H1 (cell line): ENCODE measurements at regions not wholly inside any gene's neighbourhood (a gene's known extent, or its start where the extent isn't known, plus 50 kb on each side); places are given as distances from the start of the nearest gene placed in this dataset.

Source experiments
- NRF1 ChIP-seq: IDR thresholded peaks from 2 replicates; pipeline ENCODE4 v1.6.1; 2011; ENCODE audit warnings: mild to moderate bottlenecking, low read depth, low read length, improper control_type of control experiment
- POLR2AphosphoS5 ChIP-seq: IDR thresholded peaks from 2 replicates; pipeline ENCODE4 v1.6.1; 2011; ENCODE audit warnings: low read depth, low read length
- SUZ12 ChIP-seq: fragments of 200-600 bp; sonication (generic); IDR thresholded peaks from 2 replicates; pipeline ENCODE4 v1.6.1; 2012; ENCODE audit warnings: mild to moderate bottlenecking, inconsistent platforms, low read length, moderate library complexity, mixed read lengths
- TAF1 ChIP-seq: IDR thresholded peaks from 2 replicates; pipeline ENCODE4 v1.6.1; 2011; ENCODE audit warnings: mild to moderate bottlenecking, low read depth, low read length
- TAF7 ChIP-seq: optimal IDR thresholded peaks from 2 replicates; pipeline ENCODE3; 2011; ENCODE audit warnings: low read depth, mild to moderate bottlenecking, inconsistent platforms, low read length, moderate library complexity, borderline replicate concordance
- TF ChIP-seq, protein P1 (sequence below), 3 experiments: IDR thresholded peaks; 1 replicate in 2 of 3; 2 replicates in 1 of 3; pipeline versions ENCODE4 v1.5.1 to v1.6.1; 2011; ENCODE audit warnings: low read length in 3 of 3, mild to moderate bottlenecking in 3 of 3, inconsistent platforms in 2 of 3, low read depth in 1 of 3, moderate library complexity in 1 of 3; ENCODE audit not compliant: insufficient read depth in 1 of 3; ENCODE audit errors: control extremely low read depth in 1 of 3

DNA sequence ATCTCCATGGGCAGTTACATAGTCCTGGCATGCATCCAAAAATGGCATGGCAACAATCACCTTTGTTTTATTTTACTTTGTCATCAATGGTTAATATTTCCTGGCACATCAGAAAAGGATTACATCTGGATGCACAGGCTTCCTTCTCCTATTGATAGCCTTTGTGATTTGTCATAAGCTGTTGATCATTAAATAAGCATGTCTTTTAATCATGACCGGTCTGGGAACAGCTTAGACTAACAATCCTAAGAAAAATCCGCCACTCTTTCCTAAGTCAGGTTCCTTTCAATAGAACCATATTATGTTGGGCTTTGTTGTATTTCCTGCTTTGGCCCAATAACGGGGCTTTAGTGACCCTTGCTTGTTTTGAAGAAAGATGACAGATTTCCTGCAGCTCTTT, 330.6 kb downstream of the DUSP10 start:
- TF ChIP-seq, protein P1, sequence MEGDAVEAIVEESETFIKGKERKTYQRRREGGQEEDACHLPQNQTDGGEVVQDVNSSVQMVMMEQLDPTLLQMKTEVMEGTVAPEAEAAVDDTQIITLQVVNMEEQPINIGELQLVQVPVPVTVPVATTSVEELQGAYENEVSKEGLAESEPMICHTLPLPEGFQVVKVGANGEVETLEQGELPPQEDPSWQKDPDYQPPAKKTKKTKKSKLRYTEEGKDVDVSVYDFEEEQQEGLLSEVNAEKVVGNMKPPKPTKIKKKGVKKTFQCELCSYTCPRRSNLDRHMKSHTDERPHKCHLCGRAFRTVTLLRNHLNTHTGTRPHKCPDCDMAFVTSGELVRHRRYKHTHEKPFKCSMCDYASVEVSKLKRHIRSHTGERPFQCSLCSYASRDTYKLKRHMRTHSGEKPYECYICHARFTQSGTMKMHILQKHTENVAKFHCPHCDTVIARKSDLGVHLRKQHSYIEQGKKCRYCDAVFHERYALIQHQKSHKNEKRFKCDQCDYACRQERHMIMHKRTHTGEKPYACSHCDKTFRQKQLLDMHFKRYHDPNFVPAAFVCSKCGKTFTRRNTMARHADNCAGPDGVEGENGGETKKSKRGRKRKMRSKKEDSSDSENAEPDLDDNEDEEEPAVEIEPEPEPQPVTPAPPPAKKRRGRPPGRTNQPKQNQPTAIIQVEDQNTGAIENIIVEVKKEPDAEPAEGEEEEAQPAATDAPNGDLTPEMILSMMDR (IDR thresholded peaks at IDR 0.05; ENCODE audit: control extremely low read depth in 1 of 3, insufficient read depth in 1 of 3, low read depth in 1 of 3, low read length in 3 of 3): no peak
- TF ChIP-seq POLR2AphosphoS5 (no peak), TAF7 (no peak), NRF1 (no peak), SUZ12 (no peak), TAF1 (no peak)
